ENCODE measurements at regions not wholly inside any gene's neighbourhood (a gene's known extent, or its start where the extent isn't known, plus 50 kb on each side); places are given as distances from the start of the nearest gene placed in this dataset.

DNA sequence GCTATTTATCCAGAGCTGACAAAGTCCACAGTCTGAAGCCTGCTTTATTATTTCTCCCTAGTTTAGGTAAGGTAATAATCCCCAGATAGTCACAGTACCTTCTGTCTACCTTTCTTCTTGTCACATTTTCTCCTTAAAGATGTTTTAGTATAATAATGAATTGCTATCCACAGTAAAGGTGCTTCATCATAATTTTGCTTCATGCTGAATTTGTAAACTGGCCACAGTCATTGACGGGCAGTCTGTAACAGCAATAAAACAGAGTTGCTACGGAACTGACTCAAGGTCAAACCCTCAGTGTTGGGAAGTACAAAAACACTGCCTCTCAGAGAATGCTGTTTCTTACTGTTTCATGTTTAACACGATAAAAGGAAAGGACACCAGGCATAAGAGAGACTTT is 195.7 kb downstream of the ZNF608 start (continued):
- TF ChIP-seq SOX6 (IDR thresholded peaks at IDR 0.05) (no peak), SOX6 (CRISPR knock-in tag; IDR thresholded peaks at IDR 0.05) (peak; percentile 26; the same call in 1 of the 2 replicates)

DNA sequence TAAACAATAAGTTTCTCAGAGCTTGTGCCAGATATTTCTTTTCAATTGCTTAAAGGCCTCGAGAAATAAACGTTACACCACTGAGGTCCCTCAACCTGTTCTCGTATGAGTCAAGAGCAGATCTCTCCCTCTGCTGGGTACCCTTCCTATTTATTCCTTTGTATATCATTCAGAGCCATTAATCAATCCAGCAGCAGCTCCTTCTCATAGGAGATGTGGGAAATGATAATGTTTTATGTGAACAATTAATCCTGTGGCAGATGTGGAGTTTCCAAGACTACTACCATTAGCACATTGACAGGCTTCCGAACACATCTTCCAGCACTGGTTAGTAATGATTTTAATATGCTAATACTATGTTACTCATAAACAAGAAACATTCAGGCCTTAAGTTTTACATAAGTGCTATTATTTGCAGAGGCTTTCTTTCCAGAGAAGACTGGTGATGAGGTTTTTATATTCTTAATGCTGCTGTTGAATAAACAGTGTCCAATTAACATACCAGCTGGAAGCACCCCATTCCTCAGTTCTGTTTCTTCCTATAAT is 196.5 kb downstream of the ZNF608 start:
- in situ Hi-C loops (cut with HindIII; ENCODE audit: extremely low pct_ligation_motif_present, low pct_unique_long_range_greater_than_20kb): no loop called here

More for the DNA sequence above, 196.5 kb downstream of the ZNF608 start:
- no peaks in the 10 kb centered on the region for H3K36me3 ChIP-seq (replicated peaks in 1 of 2; ENCODE audit: control insufficient read depth in 1 of 2, insufficient read depth in 2 of 2, low read length in 2 of 2)
- no peaks in the 10 kb centered on the region for H3K79me2 ChIP-seq (ENCODE audit: insufficient read depth, low read length)
- no peaks in the 10 kb centered on the region for H3K9me3 ChIP-seq (ENCODE audit: low read length)
- H3K9ac ChIP-seq (ENCODE audit: insufficient read depth, low read depth, low read length): no peak overlapping the region
- no peak for DNase-seq (ENCODE audit: low spot score)
- H3K4me3 ChIP-seq (replicated peaks in 1 of 3; ENCODE audit: insufficient read depth in 1 of 3, low read depth in 2 of 3, low read length in 3 of 3): peak overlapping the region in 1 of 3 experiments; percentile 19; a peak in 1 of 6 replicates
- H3K4me2 ChIP-seq (ENCODE audit: low read depth, low read length): 0 out of 2 replicates have a peak overlapping the region, but pooled peaks have one; percentile 71
- no peak for TF ChIP-seq ZNF737 (CRISPR knock-in tag; IDR thresholded peaks at IDR 0.05; ENCODE audit: borderline replicate concordance)
- TF ChIP-seq SKI (IDR thresholded peaks at IDR 0.05; ENCODE audit: partially characterized antibody): no peak
- TF ChIP-seq ZSCAN21 (CRISPR knock-in tag; IDR thresholded peaks at IDR 0.05; ENCODE audit: borderline replicate concordance): no peak
- TF ChIP-seq, protein P1, sequence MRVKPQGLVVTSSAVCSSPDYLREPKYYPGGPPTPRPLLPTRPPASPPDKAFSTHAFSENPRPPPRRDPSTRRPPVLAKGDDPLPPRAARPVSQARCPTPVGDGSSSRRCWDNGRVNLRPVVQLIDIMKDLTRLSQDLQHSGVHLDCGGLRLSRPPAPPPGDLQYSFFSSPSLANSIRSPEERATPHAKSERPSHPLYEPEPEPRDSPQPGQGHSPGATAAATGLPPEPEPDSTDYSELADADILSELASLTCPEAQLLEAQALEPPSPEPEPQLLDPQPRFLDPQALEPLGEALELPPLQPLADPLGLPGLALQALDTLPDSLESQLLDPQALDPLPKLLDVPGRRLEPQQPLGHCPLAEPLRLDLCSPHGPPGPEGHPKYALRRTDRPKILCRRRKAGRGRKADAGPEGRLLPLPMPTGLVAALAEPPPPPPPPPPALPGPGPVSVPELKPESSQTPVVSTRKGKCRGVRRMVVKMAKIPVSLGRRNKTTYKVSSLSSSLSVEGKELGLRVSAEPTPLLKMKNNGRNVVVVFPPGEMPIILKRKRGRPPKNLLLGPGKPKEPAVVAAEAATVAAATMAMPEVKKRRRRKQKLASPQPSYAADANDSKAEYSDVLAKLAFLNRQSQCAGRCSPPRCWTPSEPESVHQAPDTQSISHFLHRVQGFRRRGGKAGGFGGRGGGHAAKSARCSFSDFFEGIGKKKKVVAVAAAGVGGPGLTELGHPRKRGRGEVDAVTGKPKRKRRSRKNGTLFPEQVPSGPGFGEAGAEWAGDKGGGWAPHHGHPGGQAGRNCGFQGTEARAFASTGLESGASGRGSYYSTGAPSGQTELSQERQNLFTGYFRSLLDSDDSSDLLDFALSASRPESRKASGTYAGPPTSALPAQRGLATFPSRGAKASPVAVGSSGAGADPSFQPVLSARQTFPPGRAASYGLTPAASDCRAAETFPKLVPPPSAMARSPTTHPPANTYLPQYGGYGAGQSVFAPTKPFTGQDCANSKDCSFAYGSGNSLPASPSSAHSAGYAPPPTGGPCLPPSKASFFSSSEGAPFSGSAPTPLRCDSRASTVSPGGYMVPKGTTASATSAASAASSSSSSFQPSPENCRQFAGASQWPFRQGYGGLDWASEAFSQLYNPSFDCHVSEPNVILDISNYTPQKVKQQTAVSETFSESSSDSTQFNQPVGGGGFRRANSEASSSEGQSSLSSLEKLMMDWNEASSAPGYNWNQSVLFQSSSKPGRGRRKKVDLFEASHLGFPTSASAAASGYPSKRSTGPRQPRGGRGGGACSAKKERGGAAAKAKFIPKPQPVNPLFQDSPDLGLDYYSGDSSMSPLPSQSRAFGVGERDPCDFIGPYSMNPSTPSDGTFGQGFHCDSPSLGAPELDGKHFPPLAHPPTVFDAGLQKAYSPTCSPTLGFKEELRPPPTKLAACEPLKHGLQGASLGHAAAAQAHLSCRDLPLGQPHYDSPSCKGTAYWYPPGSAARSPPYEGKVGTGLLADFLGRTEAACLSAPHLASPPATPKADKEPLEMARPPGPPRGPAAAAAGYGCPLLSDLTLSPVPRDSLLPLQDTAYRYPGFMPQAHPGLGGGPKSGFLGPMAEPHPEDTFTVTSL (CRISPR knock-in tag; IDR thresholded peaks at IDR 0.05; ENCODE audit: borderline replicate concordance): no peak
- TF ChIP-seq HOXA7 (CRISPR knock-in tag; IDR thresholded peaks at IDR 0.05): no peak
- no peak overlapping the region for H3K27ac ChIP-seq (ENCODE audit: extremely low read length, insufficient read depth, low read length)
- BruUV-seq (replicated peaks): no TSS peak
- CTCF ChIA-PET (ENCODE audit: low intra/inter-chr PET ratio, low total read pairs): no interaction called here
- no peak for ATAC-seq
- POLR2A ChIA-PET: no interaction called here
- no peak overlapping the region for H2AFZ ChIP-seq (ENCODE audit: low read length)
- intact Hi-C loops (cut with micrococcal nuclease; ENCODE audit: unreplicated experiment): loop anchor here (1.0 kb wide), 1 partner anchor 47 kb away; no protein-coding TSS in a partner anchor
- H3K27me3 ChIP-seq (ENCODE audit: control insufficient read depth in 1 of 2, insufficient read depth in 2 of 2, low read length in 2 of 2): no peaks in the 10 kb centered on the region
- FAIRE-seq: no peak
- H4K20me1 ChIP-seq (ENCODE audit: insufficient read depth, low read length): no peaks in the 10 kb centered on the region
- 87% methylated on average over 4 of the region's 4 CpGs for WGBS (ENCODE audit: low lambda C conversion rate)
- peaks cover 43% of the 10 kb centered on the region for H3K4me1 ChIP-seq (ENCODE audit: insufficient read depth, low read length)
